ENCODE measurements at regions not wholly inside any gene's neighbourhood (a gene's known extent, or its start where the extent isn't known, plus 50 kb on each side); places are given as distances from the start of the nearest gene placed in this dataset.

- no peak for DNase-seq (ENCODE audit: low read depth)
- TF ChIP-seq, protein P1, sequence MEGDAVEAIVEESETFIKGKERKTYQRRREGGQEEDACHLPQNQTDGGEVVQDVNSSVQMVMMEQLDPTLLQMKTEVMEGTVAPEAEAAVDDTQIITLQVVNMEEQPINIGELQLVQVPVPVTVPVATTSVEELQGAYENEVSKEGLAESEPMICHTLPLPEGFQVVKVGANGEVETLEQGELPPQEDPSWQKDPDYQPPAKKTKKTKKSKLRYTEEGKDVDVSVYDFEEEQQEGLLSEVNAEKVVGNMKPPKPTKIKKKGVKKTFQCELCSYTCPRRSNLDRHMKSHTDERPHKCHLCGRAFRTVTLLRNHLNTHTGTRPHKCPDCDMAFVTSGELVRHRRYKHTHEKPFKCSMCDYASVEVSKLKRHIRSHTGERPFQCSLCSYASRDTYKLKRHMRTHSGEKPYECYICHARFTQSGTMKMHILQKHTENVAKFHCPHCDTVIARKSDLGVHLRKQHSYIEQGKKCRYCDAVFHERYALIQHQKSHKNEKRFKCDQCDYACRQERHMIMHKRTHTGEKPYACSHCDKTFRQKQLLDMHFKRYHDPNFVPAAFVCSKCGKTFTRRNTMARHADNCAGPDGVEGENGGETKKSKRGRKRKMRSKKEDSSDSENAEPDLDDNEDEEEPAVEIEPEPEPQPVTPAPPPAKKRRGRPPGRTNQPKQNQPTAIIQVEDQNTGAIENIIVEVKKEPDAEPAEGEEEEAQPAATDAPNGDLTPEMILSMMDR (IDR thresholded peaks at IDR 0.05; ENCODE audit: low read depth, low read length, missing control alignments) = no peak
- no peak overlapping the region for H3K4me3 ChIP-seq (ENCODE audit: low read depth, low read length)
Measured at GRCh38 chr2:146158072-146158674, 1638.3 kb upstream of the ZEB2 start.

DNA sequence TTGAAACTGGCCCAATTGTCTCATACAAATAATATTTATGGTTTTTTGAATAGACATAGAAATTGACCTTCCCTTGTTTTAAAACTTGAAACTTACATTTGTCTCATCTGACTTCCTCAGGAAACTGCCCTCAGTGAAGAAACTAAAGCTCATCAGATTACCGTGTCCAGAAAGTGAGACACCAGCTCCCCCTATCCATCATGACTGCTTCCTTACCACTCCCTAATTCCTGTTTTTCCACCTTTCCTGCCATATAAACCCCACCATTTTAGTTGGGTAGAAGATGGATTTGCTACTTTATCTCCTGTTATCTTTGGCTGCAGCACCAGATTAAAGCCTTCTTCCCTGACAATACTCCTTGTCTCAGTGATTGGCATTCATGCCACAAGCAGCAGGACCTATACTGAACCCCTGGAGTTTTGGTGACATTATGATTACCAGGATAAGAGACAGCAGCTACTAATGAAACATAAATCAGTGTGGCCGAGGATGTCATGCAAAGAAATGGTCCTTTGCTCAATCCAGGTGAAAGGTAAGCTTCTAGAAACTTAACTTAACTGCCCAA, 1627.6 kb upstream of the ZEB2 start:
- TF ChIP-seq, protein P1 (IDR thresholded peaks at IDR 0.05; ENCODE audit: low read depth, low read length, missing control alignments) = no peak
- no peak for DNase-seq (ENCODE audit: low read depth)
- H3K4me3 ChIP-seq (ENCODE audit: low read depth, low read length) = no peak overlapping the region

DNA sequence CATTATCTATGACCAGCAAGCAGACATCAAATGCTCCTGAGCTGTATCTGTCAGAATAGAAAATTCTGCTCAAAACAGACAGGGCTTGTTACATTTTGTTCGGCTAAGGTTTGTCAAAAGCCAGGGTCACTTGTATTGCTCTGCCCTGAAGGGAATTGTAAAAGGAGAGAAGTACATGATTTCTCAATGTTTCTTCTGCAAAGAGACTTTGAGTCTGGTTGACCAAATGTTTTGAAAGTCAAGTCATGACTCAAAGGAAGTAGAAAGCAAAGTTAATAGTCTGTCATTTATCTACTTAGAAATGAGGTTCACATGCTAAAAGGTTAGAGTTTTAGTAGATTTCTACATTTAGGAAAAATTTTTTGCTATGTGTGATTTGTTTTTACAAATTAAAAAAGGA, 1624.1 kb upstream of the ZEB2 start:
- TF ChIP-seq, protein P1 (IDR thresholded peaks at IDR 0.05; ENCODE audit: low read depth, low read length, missing control alignments) = no peak
- no peak overlapping the region for H3K4me3 ChIP-seq (ENCODE audit: low read depth, low read length)
- no peak for DNase-seq (ENCODE audit: low read depth)

DNA sequence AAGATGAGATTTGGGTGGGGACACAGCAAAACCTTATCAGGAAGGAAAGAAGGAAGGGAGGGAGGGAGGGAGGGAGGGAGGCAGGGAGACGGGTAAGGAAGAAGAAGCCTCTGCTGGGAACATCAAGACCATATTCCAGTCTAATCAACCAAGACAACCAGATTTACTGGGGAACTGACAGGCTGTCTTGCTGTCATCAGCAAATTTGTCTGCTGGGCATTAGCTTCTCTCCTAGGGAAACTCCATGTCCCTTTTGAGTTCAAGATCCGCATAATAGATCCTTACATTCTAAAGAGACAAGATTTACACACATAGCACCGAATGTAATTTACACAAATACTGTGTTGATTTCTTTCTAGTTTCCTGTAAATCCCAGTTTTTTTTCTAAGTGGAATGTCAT, 1618.9 kb upstream of the ZEB2 start:
- no peak overlapping the region for H3K4me3 ChIP-seq (ENCODE audit: low read depth, low read length)
- TF ChIP-seq, protein P1 (IDR thresholded peaks at IDR 0.05; ENCODE audit: low read depth, low read length, missing control alignments) = no peak
- DNase-seq (ENCODE audit: low read depth) = no peak

GRCh38 chr2:146135245-146135644, 1615.3 kb upstream of the ZEB2 start:
- no peak overlapping the region for H3K4me3 ChIP-seq (ENCODE audit: low read depth, low read length)
- no peak for DNase-seq (ENCODE audit: low read depth)
- TF ChIP-seq, protein P1 (IDR thresholded peaks at IDR 0.05; ENCODE audit: low read depth, low read length, missing control alignments) = no peak

DNA sequence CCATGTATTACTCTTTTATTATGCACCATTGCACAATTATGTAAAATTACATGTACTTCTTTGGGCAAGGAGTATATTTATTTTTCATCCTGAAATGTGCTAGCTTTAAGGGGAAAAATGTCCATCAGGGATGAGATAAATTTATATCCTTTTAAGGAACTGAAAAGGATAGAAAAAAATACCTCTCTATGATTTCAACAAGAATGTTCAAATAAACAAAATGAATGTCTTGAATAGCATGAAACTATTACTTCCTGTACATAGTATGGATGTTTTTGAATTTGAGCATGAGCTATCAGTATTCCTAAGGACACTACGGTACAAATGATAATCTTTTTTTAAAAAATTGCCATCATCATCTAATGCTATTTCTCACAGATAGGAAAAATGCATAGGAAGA, 1611.9 kb upstream of the ZEB2 start:
- DNase-seq (ENCODE audit: low read depth) = no peak
- no peak overlapping the region for H3K4me3 ChIP-seq (ENCODE audit: low read depth, low read length)
- TF ChIP-seq, protein P1 (IDR thresholded peaks at IDR 0.05; ENCODE audit: low read depth, low read length, missing control alignments) = no peak

DNA sequence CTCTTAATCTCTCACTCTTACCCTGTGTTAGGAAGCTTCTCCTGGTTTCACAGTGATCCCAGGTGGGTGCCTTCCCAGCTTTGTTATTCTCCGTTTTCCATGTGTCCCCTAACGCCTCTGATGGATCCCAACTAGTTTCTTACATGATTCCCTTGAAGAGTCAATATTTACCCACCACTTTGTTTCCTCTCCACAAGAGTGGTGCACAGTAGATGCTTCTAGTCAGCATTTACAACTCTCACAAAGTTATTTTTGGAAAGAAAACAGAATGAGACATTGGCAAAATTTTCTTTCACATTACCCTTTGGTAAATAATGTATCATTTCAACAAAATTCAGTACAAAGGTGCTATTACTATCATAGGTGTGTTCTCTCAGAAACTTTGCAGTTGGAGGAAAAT, 1611.1 kb upstream of the ZEB2 start:
- DNase-seq (ENCODE audit: low read depth) = no peak
- TF ChIP-seq, protein P1 (IDR thresholded peaks at IDR 0.05; ENCODE audit: low read depth, low read length, missing control alignments) = no peak
- no peak overlapping the region for H3K4me3 ChIP-seq (ENCODE audit: low read depth, low read length)

All from GM12864 (cell line).